NOMO-1 (cell line): ENCODE measurements at regions not wholly inside any gene's neighbourhood (a gene's known extent, or its start where the extent isn't known, plus 50 kb on each side); places are given as distances from the start of the nearest gene placed in this dataset.
A peak's percentile ranks its signal among the peaks of the same experiment; 100 is the strongest.
"Not testable (repeated sequence)": the region's sequence is repeated elsewhere in the genome, so short reads cannot be mapped to it uniquely, and the experiment has no call there.

Source experiments
- DNase-seq, 2 experiments: peaks; one replicate each; lab custom pipeline; 2025; ENCODE audit not compliant: unreplicated experiment in 2 of 2; lab: John Stamatoyannopoulos, UW

DNA sequence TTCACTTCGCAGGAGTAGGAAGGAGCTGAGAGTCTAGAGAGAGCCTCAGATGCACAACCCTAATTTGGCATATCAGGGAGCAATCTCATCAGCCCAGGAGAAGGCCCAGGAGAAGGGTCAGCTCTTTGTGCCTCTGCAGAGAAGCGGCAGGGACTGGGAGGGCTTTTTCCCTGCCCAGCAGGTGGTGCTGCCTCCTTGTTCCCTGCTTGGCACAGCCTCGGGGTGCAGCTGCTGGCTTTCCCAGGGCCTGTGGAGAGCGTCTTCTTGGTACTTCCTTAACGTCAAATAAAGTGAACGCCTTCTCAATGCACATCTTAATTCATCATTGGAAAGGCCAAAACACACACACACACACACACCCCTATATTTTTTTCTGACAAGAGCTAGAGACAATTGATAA lies 519.3 kb downstream of the GOLGA6L6 start:
- not testable (repeated sequence) for DNase-seq

DNA sequence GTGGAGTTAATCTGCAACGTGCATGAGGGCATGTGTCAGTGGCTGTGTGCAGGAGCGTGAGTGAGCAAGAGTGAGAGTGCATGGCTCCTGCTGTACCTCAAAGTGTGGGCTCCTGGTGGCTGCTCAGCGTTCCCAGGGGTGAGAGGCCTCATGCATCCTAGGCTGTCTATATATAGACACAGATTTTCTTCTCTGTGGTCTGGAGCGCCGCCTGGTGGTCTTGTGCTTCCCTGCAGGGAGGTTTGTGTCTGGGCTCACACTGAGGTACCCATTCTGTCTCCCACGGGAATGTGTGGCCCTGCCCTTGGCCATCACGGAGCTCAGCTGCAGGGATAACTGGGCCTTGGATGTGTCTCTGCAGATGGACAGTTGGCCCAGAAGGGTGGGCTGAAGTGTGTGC lies 520.2 kb downstream of the GOLGA6L6 start:
- DNase-seq: not testable (repeated sequence)

DNA sequence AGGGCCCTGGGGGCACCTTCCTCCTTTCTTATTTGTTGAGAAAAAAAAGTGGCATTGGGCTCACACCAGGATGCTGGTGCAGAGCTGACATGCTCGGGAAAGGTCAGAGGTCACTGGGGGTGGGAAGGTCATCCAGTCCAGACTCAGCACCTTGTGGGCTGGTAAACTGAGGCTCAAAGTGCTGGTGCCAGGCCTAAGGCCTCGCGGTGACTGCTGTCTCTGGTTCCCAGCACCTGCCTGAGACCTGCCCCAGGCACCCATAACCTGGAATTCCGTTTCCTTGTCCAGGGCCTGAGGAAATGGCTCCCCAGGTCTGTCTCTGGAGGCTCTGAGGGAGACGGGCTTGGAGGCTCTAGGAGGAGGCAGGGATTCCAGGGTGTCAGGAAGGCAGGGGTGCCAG lies 521.0 kb downstream of the GOLGA6L6 start:
- DNase-seq: not testable (repeated sequence)

DNA sequence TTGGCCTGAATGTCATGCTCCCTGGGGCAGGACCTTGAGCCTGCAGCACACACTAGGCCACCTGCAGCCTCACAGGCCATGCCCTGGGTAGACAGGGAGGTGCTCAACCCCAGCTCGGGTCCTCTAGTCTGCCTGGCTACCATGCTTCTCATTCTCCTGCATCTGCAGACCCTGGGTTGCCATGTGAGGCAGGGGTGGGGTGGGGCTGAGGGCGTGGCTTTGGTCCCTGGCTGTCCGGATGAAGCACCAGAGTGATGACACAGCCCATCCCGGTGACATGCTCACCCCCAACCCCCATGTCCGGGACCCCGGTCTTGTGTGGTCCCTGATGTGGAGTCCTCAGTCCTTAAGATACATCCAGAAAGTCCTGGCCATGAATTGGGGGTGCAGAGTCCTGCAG lies 521.8 kb downstream of the GOLGA6L6 start:
- DNase-seq: not testable (repeated sequence)

DNA sequence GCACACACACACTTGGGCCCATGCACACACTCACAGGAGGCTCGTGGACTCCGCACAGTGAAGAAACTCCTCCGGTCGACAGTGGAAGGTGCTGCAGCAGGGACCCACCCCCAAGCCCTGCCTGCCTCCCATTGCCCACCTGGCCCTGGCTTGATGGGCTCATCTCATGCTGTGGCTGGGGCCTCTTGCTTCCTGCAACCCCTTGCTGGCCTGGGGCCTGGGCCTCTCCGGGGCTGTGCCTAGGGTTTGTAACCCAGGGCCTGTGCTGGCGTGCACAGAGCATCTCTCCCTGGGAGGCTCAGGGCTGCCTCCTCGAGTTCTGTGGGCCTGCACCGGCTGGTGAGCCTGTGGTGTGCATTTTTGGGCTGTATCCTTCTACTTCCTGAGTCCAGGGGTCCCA lies 524.0 kb downstream of the GOLGA6L6 start:
- DNase-seq: not testable (repeated sequence)

DNA sequence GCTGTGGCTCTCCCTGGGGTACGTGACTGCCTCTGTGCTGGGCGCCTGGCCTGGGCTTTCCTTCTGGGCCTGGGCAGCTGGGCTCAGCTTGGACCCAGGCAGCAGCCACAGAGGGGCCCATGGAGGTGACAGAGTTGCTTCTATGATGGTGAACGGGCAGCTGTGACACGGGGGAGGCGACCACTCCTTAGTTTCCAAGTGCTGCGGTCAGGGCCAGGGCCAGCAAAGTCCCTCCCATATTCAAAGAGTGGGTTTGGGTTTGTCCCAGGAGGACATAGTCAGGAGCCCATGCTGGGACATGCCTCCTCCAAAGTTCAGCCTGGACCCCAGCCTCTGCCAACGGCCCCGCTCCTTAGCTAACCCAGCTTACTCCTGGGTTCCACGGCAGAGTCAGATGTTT lies 524.7 kb downstream of the GOLGA6L6 start:
- not testable (repeated sequence) for DNase-seq

GRCh38 chr15:20012837-20013236 lies 528.8 kb downstream of the GOLGA6L6 start:
- DNase-seq: not testable (repeated sequence)

DNA sequence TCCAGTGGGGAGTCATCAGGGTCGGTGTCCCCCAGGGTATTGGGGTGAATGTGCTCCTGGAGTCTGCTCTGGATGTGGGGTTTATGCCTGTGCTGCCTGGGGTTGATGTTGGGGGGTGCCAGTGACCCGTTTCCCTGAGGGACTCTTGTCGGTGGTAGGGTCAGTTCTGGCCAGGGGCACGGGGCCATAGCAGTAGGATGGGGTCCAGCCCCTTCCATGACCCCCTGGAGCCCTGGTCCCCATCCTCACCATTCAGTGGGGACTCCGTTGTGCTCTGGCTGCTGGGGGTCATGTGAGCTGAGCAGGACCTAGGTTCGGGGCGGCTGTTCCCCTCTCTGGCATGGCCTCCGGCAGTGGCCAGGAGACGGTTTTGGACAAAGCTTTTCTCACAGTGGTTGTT lies 530.8 kb downstream of the GOLGA6L6 start:
- DNase-seq: not testable (repeated sequence)

DNA sequence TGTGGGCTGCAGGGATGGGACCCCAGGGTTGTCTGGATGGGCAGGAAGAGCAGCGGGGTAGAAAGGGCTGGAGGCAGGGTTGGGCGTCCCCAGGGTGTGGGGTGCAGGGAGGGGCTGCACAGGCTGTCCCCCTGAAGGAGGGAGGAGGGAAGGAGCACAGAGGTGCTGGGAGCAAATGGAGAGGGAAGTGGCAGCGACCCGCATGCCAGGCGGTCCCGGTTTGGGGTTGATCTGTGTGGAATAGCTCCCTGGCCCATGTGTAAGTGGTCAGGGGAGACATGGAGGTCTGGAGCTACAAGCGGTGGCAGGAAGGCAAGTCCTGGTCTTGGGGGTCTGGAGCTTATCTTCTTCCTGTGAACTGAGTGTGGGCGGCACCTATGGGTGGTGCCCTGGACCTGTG lies 532.0 kb downstream of the GOLGA6L6 start:
- DNase-seq: not testable (repeated sequence)

- not testable (repeated sequence) for DNase-seq
Measured at GRCh38 chr15:20007338-20007737, 534.3 kb downstream of the GOLGA6L6 start.

- not testable (repeated sequence) for DNase-seq
Measured at GRCh38 chr15:20003471-20003870, 538.1 kb downstream of the GOLGA6L6 start.

GRCh38 chr15:20002560-20002959 lies 539.0 kb downstream of the GOLGA6L6 start:
- DNase-seq: not testable (repeated sequence)

DNA sequence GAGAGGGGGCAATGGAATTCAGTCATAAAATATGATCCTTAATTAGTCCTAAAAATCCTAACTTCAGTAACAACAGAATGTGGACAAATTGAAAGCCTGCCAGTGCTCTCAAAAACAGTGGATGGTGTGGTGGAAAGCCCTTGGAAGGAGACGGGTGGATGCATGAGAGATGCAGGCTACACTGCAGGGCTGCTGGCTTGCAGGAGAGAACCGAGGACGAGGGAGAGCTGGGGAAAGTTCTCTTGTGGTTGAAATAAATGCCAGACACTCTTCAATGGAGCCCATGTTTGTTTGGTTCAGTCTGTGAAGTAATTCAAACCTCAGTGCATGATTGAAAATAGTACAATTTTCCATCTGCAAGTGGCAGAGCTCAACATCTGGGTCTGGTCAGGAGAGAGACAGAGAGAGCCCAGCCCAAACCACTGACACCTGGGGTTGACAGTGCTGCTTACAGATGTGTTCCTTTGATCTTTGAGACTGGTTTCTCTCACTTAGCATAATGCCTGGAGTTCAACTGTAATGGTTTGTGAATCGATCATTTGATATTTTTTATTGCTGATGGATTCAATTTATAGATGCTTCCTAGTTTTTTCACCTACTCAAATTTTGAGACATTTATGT lies 544.9 kb downstream of the GOLGA6L6 start:
- not testable (repeated sequence) for DNase-seq

DNA sequence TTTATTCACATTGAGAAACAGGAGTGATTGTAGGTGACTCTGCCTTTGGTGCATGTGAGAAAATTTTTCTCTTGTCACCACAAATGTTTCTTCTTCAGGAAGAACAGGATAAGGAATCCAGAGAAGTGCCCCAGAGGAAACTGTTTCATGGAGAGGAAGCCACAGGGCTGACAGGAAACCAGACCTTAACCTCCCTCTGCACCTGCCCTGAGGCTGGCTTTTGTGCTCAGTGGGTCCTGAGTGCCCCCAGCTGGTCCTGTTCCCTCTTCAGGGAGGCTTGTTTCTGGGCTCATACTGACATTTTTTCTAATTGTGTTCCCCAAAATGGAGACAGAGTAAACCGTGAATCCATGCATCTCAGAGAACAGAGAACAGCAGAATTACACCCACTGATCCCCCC lies 546.3 kb downstream of the GOLGA6L6 start:
- not testable (repeated sequence) for DNase-seq

DNA sequence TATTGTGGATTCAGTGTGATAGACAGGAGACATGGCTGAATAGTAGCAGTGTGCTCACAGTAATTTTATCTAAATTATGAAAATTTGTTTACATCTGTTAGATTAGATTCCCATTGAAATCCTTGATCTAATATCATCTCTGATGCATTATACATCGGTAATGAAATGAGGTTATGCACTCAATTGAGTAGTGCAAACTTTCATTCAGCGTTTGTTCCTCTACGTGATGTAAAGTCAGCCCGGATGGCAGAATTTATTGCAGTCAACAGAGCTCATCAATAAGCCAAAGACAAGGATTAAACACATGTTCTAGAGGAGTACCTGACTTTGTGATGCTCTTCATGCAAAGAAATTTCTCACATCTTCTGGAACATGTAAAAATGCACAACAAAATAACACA lies 549.2 kb downstream of the GOLGA6L6 start:
- DNase-seq: no peak

- DNase-seq: no peak
Measured at GRCh38 chr15:19988094-19988660, 553.4 kb downstream of the GOLGA6L6 start.

- DNase-seq: no peak
Measured at GRCh38 chr15:19987389-19988048, 554.1 kb downstream of the GOLGA6L6 start.

GRCh38 chr15:19984101-19984500 lies 557.5 kb downstream of the GOLGA6L6 start:
- DNase-seq: no peak

DNA sequence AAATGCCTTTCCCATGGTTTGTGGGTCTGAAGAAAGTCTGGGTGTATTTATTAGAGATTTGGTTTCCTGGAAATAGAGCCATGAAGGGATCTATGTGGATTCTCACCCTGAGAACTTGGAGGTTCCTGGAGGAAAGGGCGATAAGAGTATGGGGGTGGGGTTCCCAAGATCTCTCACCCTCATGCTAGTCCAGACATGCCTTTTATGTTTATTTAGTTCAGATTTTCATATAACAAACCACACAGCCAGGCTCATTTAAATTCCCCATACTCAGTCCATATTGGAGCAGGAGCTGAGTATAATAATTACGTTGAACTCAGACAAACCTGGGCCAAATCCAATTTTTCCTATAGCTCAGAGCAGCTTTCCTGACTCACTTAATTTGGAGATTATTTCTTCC lies 566.6 kb downstream of the GOLGA6L6 start:
- no peak for DNase-seq

DNA sequence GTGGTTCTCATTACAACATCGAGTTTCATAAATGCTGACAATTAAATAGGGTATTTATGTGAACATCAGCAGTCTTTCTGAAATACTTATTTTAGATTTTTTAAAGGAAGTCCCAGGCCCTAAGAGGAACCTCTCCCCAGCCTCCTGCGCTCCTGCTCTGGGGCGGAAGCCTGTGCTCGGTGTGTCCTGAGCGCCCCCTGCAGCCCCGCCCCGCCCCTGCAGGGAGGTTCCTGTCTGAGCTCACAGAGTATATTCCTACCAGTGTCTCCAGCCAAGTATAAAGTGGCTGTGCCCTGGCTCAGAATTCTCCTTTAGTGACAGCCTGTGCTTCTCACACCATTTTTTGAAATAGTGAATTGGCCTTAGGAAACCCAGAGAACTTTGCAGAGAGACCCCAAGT lies 567.9 kb downstream of the GOLGA6L6 start:
- DNase-seq: peak; percentile 43 to 59

- DNase-seq: not testable (repeated sequence)
Measured at GRCh38 chr15:19972582-19972981, 569.0 kb downstream of the GOLGA6L6 start.

- DNase-seq: not testable (repeated sequence)
Measured at GRCh38 chr15:19965574-19965973, 576.0 kb downstream of the GOLGA6L6 start.
